ENCODE measurements at regions not wholly inside any gene's neighbourhood (a gene's known extent, or its start where the extent isn't known, plus 50 kb on each side); places are given as distances from the start of the nearest gene placed in this dataset.

GRCh38 chr10:30172091-30172490, 112.7 kb upstream of the JCAD start:
- TF ChIP-seq CTCF (IDR thresholded peaks at IDR 0.05) (no peak), POLR2AphosphoS5 (IDR thresholded peaks at IDR 0.05) (no peak), EP300 (IDR thresholded peaks at IDR 0.05; ENCODE audit: low read depth) (no peak)

All from transverse colon (tissue), 4 donors.